ENCODE measurements at regions not wholly inside any gene's neighbourhood (a gene's known extent, or its start where the extent isn't known, plus 50 kb on each side); places are given as distances from the start of the nearest gene placed in this dataset.

DNA sequence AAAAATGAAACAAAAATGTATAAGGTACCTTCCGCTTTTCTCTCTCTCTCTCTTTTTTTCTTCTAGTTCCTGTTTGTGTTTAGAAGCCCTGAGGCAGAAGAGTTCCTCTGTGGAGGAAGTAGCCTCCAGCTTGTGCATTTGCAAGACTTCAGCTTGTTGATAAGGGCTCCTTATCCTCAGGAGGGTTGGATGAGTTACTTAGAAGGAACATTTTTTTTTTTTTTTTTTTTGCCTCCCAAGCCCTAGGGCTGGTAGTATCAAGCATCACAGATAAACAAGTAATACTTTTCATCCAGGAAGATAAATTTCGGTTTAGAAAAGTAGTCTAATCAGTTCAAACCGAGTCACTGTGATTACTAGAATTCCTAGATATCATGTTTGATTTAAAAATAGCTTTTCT lies 91.0 kb upstream of the CBLB start:
- peaks cover 2% of the 10 kb centered on the region for H3K36me3 Mint-ChIP-seq (ENCODE audit: low read depth)
- TF ChIP-seq, protein P1, sequence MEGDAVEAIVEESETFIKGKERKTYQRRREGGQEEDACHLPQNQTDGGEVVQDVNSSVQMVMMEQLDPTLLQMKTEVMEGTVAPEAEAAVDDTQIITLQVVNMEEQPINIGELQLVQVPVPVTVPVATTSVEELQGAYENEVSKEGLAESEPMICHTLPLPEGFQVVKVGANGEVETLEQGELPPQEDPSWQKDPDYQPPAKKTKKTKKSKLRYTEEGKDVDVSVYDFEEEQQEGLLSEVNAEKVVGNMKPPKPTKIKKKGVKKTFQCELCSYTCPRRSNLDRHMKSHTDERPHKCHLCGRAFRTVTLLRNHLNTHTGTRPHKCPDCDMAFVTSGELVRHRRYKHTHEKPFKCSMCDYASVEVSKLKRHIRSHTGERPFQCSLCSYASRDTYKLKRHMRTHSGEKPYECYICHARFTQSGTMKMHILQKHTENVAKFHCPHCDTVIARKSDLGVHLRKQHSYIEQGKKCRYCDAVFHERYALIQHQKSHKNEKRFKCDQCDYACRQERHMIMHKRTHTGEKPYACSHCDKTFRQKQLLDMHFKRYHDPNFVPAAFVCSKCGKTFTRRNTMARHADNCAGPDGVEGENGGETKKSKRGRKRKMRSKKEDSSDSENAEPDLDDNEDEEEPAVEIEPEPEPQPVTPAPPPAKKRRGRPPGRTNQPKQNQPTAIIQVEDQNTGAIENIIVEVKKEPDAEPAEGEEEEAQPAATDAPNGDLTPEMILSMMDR (IDR thresholded peaks at IDR 0.05) = no peak
- no peaks in the 10 kb centered on the region for H3K27me3 Mint-ChIP-seq (ENCODE audit: low read depth)
- no peak overlapping the region for H3K4me3 Mint-ChIP-seq (ENCODE audit: unreplicated experiment)
- no peaks in the 10 kb centered on the region for H3K9me3 Mint-ChIP-seq (ENCODE audit: low read depth)
- no peak for DNase-seq (ENCODE audit: low spot score)
- peaks cover 12% of the 10 kb centered on the region for H3K4me1 Mint-ChIP-seq (ENCODE audit: low read depth)
- no peak overlapping the region for H3K27ac Mint-ChIP-seq (ENCODE audit: unreplicated experiment)

DNA sequence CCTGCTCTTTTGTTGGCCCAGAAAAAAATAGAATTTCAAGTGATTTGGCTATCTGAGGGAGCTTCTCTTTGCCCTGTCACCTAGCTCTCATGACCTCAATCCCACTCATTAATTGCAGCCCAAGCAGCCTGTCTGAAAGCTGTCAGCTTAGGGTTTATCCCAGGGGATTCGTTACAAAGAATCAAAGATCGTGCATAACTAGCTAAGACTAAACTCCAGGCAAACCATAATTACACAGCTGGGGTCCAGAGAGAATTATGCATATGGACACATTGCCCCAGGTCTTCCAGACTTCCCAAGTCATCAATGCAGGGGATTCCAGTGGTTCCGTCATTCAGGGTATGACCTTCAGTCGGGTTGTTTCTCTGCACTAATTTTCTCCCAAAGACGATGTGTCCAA lies 91.6 kb upstream of the CBLB start:
- H3K27me3 Mint-ChIP-seq (ENCODE audit: low read depth) = no peaks in the 10 kb centered on the region
- no peak for DNase-seq (ENCODE audit: low spot score)
- no peaks in the 10 kb centered on the region for H3K9me3 Mint-ChIP-seq (ENCODE audit: low read depth)
- TF ChIP-seq, protein P1 (IDR thresholded peaks at IDR 0.05) = no peak
- no peak overlapping the region for H3K27ac Mint-ChIP-seq (ENCODE audit: unreplicated experiment)
- H3K4me3 Mint-ChIP-seq (ENCODE audit: unreplicated experiment) = no peak overlapping the region
- peaks cover 16% of the 10 kb centered on the region for H3K4me1 Mint-ChIP-seq (ENCODE audit: low read depth)
- peaks cover 2% of the 10 kb centered on the region for H3K36me3 Mint-ChIP-seq (ENCODE audit: low read depth)

DNA sequence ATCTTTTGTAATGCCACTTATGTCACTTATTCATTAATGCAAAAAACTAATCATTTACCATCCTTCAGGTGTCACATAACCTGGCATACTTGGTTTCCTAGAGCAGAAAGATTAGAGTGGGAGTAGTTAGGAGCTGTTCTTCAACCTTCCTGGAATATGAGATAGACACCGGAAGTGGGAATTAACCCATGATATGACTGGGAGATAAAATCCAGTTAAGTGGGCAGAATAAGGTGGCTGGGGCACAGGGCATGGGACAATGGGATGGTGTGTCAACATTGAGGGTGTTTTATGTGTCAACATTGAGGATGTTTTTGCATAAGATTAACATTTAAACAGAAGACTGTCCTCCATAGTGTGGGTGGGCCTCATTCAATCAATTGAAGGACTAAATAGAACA lies 94.3 kb upstream of the CBLB start:
- Mint-ChIP-seq H3K27me3 (ENCODE audit: low read depth) (no peaks in the 10 kb centered on the region), H3K4me3 (ENCODE audit: unreplicated experiment) (no peak overlapping the region), H3K9me3 (ENCODE audit: low read depth) (no peaks in the 10 kb centered on the region), H3K36me3 (ENCODE audit: low read depth) (peaks cover 2% of the 10 kb centered on the region), H3K4me1 (ENCODE audit: low read depth) (peaks cover 38% of the 10 kb centered on the region), H3K27ac (ENCODE audit: unreplicated experiment) (no peak overlapping the region)
- TF ChIP-seq, protein P1 (IDR thresholded peaks at IDR 0.05) = no peak
- DNase-seq (ENCODE audit: low spot score) = no peak

DNA sequence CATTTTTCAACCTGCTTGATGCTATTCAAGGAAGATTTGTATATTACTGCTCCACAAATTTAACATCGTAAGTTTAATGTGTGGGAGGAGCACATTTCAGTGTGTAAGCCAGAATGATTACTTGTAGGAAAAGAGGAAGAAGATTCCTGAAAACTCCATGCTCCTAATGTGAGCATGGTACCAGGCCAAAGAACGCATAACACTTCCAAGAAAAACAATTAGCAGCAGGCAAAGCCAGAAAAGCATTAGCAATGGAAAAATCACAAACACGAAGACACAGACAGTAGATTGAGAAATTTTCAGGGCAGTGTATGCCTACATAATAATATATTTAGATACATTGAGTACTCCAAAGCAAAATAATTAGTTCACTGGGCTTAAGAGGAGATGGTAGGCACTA lies 96.6 kb upstream of the CBLB start:
- TF ChIP-seq, protein P1 (IDR thresholded peaks at IDR 0.05) = no peak
- DNase-seq (ENCODE audit: low spot score) = no peak
- no peaks in the 10 kb centered on the region for H3K9me3 Mint-ChIP-seq (ENCODE audit: low read depth)
- no peaks in the 10 kb centered on the region for H3K27me3 Mint-ChIP-seq (ENCODE audit: low read depth)
- no peak overlapping the region for H3K27ac Mint-ChIP-seq (ENCODE audit: unreplicated experiment)
- no peak overlapping the region for H3K4me3 Mint-ChIP-seq (ENCODE audit: unreplicated experiment)
- H3K4me1 Mint-ChIP-seq (ENCODE audit: low read depth) = peaks cover 38% of the 10 kb centered on the region
- peaks cover 2% of the 10 kb centered on the region for H3K36me3 Mint-ChIP-seq (ENCODE audit: low read depth)

DNA sequence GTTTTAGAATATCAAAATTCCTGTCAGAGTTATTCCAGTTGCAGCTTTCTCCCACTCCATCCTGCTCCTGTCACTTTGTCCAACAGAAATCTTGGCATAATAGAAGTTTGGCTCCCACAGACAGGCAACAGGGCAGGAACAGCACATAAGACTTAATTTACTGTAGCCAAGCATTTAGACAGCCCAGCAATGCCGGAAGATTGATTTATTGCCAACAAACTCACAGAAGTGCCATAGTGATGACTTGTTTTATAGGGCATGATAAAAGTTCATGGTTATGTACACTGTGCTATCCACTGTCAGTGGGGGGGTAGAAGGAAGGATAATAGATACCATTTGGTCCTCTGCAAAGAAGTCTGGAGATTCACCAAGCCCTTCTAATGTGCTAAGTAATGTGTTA lies 98.3 kb upstream of the CBLB start:
- peaks cover 38% of the 10 kb centered on the region for H3K4me1 Mint-ChIP-seq (ENCODE audit: low read depth)
- peak overlapping the region; percentile 75 for H3K27ac Mint-ChIP-seq (ENCODE audit: unreplicated experiment)
- H3K36me3 Mint-ChIP-seq (ENCODE audit: low read depth) = peaks cover 6% of the 10 kb centered on the region
- TF ChIP-seq, protein P1 (IDR thresholded peaks at IDR 0.05) = no peak
- no peak for DNase-seq (ENCODE audit: low spot score)
- H3K27me3 Mint-ChIP-seq (ENCODE audit: low read depth) = no peaks in the 10 kb centered on the region
- no peak overlapping the region for H3K4me3 Mint-ChIP-seq (ENCODE audit: unreplicated experiment)
- H3K9me3 Mint-ChIP-seq (ENCODE audit: low read depth) = peaks cover 15% of the 10 kb centered on the region

Measured in chondrocyte (in vitro differentiated cells).